GM19395 (cell line): ENCODE measurements at regions not wholly inside any gene's neighbourhood (a gene's known extent, or its start where the extent isn't known, plus 50 kb on each side); places are given as distances from the start of the nearest gene placed in this dataset.
A peak's percentile ranks its signal among the peaks of the same experiment; 100 is the strongest.
"Not testable (repeated sequence)": the region's sequence is repeated elsewhere in the genome, so short reads cannot be mapped to it uniquely, and the experiment has no call there.

Experiments
- ATAC-seq: cut with Tn5 transposase; IDR thresholded peaks from one replicate; pipeline ENCODE4 v1.9.1; 2021; ENCODE audit warnings: mild to moderate bottlenecking, moderate library complexity; ENCODE audit not compliant: unreplicated experiment

DNA sequence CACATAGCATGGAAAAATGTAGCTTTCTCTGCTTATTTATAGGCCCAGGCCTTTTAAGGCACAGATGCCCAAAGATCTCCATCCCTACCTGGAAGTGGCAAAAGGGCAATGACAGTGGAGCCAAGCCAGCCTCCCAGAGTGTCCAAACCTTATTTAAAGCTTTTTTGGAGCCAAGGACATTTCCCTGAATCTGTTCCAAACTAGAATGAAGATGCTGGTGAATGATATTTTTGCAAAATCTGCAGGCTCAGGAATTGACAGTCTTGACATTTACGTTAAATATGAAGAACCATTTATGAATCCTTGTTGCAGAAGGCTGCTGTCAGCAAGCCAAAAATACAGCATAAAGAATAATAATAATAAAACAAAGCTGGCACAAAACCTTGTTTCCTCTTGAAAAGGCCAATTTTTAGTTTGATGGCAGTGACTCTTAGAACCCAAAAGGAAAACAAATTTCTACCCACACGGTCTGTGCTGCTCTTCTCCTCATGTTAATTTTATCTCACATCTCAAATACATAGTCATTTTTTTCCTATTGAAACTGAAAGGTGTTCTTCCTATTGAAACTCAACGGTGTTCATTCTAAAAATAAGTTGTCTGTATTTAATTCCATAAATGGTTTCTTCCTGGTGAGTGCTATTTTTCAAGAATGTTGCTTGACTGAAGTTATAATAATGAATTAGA lies 206.3 kb upstream of the TBL1X start:
- no peak for ATAC-seq

- ATAC-seq, result no peak
Measured at GRCh38 chrX:9260603-9261002, 204.3 kb upstream of the TBL1X start.

DNA sequence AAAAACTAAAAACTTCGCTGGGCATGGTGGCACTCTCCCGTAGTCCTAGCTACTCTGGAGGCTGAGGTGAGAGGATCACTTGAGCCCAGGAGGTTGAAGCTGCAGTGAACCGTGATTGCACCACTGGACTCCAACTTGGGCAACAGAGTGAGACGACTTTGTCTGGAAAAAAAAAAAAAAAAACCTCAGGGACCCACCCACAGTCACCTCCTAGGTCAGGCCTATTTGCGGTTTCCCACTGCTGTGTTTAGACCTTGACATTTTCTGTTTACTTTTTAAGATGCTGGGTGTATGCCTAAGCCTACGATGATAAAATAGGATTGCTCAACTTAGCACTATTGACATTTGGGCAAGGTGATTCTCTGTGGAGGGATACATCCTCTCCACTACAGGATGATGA lies 197.4 kb upstream of the TBL1X start:
- ATAC-seq, result no peak

- no peak for ATAC-seq
Measured at GRCh38 chrX:9269134-9269533, 195.7 kb upstream of the TBL1X start.

- ATAC-seq, result no peak
Measured at GRCh38 chrX:9271789-9272525, 192.9 kb upstream of the TBL1X start.

DNA sequence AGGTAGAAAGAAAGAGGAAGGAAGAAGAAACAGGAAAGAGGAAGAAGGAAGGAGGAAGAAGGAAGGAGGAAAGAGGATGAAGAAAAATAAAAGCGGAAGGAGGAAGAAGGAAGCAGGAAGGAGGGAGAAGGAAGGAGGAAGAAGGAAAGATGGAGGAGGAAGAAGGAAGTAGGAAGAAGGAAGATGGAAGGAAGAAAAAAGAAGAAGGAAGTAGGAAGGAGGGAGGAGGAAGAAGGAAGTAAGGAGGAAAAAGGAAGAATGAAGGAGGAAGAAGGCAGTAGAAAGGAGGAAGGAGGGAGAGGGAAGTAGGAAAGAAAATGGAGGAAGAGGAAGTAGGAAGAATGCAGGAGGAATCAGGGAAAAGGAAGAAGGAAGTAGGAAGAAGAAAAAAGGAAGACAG lies 191.1 kb upstream of the TBL1X start:
- ATAC-seq, result no peak

GRCh38 chrX:9278475-9279233 lies 186.2 kb upstream of the TBL1X start:
- peak; percentile 27 for ATAC-seq

DNA sequence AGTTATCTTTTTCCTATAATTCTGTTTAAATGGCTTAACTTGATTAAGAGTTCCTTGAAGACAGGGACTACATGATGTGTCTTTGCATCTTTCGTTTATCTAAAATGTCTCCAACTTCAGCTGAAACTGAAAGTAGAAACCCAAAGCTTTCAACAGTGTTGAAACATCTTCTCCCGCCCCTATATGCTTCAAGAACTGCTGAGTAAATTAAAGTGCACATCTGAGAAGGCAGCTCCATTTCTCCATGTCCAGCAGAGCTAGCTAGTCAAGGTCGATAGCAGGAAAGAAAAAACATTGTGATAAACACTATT lies 185.7 kb upstream of the TBL1X start:
- peak; percentile 73 for ATAC-seq

DNA sequence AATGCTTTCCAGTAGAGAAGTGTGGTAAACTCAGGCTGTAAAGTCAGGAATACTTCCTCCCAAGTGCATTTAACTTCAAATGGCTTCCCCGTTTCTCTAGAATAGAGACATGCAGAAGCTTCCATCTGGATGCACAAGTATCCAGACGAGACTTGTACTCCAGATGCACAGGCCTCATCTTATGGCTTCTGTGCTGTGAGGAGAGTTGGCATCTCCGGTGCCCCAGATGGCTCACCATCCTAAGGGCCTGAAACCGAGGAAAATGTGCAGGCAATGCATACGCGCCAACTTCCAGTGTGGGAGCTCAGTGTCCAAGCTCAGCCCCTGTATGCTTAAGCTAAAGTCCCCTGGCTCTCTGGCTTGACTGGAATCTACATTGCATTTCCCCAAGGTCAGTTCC lies 184.0 kb upstream of the TBL1X start:
- ATAC-seq, result no peak

- ATAC-seq, result no peak
Measured at GRCh38 chrX:9282325-9282724, 182.5 kb upstream of the TBL1X start.

DNA sequence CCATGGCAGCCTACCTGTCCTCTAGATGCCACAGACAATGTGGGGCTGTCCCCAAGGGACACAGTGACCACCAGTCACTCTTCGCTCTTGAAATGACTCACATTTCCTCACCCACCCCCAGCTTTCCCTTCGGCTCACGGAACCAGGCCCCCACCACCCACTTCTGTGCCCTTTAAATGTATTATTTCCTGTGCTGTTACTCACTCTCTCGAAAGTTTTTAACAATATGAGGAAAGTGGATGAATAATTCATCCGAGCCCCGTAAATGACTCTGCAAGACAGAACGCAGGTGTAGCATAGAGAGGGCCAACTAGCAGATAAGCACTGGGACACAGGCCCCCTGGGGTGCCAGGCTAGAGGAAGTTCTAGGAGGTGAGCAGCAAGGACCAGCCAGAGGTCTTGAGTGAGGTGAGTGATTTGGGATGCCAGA lies 179.5 kb upstream of the TBL1X start:
- no peak for ATAC-seq

GRCh38 chrX:9286234-9286633 lies 178.6 kb upstream of the TBL1X start:
- ATAC-seq, result no peak

DNA sequence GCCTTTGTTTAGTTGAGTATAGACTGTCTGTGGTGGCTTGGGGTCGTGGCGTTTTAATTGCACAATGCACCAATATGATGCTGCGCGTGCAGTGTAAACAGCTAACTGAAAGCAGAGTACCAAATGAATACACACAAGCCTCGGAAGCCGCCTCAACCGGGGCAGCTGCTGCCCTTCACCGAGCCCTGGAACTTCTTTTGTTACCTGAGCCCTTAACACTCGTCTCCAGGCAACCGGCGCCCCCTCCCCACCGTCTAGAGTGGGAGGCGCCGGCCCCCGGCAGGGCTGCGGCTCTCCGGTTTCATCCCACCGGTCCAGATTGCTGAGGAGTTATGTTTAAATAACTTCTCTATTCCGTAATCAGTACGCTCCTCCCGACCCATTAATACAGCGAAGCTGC lies 173.2 kb upstream of the TBL1X start:
- ATAC-seq, result no peak

GRCh38 chrX:9293051-9293496 lies 171.8 kb upstream of the TBL1X start:
- no peak for ATAC-seq

- no peak for ATAC-seq
Measured at GRCh38 chrX:9293903-9294302, 171.0 kb upstream of the TBL1X start.

GRCh38 chrX:9295551-9295950 lies 169.3 kb upstream of the TBL1X start:
- no peak for ATAC-seq

GRCh38 chrX:9298221-9298620 lies 166.6 kb upstream of the TBL1X start:
- ATAC-seq, result no peak

DNA sequence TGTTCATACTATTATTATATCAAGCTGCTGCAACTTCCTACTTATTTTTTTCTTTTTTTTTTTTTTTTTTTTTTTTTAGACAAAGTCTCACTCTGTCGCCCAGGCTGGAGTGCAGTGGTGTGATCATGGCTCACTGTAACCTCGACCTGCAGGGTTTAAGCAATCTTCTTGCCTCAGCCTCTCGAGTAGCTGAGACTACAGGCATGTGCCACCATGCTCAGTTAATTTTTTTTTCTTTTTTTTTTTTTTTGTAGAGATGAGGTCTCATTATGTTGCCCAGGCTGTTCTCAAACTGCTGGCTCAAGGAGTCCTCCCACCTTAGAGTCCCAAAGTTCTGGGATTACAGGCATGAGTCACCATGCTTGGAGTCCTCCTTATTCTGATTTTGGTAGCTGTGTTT lies 165.2 kb upstream of the TBL1X start:
- ATAC-seq, result not testable (repeated sequence)

DNA sequence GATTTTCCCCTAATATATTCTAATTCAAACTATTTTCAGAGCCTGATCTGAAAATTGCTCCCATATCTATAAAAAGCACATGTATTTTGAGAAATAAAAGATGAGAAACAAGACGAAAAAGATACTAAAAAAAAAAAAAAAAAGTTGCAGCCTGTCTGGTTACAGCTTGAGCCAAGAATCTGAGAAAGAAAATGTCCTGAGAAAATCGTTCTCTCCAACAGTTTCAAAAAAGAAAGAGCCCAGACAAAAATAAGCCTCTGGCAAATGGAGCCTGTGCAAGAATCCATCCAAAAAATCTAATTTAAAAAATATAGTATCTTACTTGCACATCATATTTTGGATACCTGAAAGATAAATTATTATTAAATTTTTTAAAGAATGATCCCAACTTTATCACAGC lies 163.0 kb upstream of the TBL1X start:
- ATAC-seq, result no peak

DNA sequence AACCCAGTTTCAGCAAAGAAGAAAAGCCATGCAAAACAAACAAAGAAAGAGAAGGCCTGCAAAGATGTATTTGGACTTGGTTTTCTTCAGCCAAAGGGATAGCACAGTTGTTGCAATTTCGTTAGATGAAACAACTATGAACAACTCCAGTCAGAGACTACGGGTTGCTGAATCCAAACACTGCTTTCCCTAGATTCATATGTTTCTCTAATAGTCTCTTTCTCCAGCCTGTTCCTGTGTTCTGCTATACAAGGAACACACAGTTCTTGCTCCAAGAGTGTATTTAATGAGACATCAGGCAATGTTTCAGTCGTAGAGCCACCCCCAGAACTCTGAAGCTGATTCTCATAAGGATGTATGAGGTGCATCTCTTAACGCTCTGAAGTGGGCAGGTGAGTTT lies 162.5 kb upstream of the TBL1X start:
- no peak for ATAC-seq

- ATAC-seq, result no peak
Measured at GRCh38 chrX:9308426-9308825, 156.4 kb upstream of the TBL1X start.

DNA sequence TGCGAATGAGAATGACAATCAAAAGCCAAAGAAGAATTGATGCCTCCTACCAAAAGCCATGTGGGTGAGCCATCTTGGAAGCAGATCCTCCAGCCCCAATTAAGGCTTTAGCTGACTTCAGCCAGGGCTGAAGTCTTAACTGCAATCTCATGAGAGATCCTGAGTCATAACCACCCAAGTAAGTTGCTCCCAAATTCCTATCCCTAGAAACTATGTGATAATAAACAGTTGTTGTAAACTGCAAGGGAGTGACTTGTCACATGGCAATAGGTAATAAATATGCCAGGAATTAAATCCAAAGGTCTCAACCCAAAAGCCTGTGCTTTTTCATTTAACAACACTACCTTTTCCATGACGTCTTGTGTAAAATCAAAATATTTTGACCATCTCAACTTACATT lies 154.2 kb upstream of the TBL1X start:
- no peak for ATAC-seq
